ENCODE measurements at regions not wholly inside any gene's neighbourhood (a gene's known extent, or its start where the extent isn't known, plus 50 kb on each side); places are given as distances from the start of the nearest gene placed in this dataset.

- no peak overlapping the region for H3K4me2 ChIP-seq (ENCODE audit: control insufficient read depth, insufficient read depth)
- 25% methylated on average over 5 of the region's 5 CpGs for WGBS (ENCODE audit: insufficient coverage, insufficient replicate concordance, low lambda C conversion rate, missing lambda C conversion rate)
- CTCF ChIA-PET: no interaction called here
- POLR2A ChIA-PET: no interaction called here
- RAD21 ChIA-PET (ENCODE audit: unreplicated experiment): no interaction called here
- H3K4me1 ChIP-seq (ENCODE audit: control insufficient read depth, insufficient read depth, low read length): no peaks in the 10 kb centered on the region
- H3K9ac ChIP-seq (ENCODE audit: control insufficient read depth, insufficient read depth, low read length): no peak overlapping the region
- BruUV-seq (replicated peaks): no TSS peak
- no peak overlapping the region for H3K4me3 ChIP-seq
- H3K27ac ChIP-seq (ENCODE audit: control insufficient read depth, insufficient read depth): no peak overlapping the region
- in situ Hi-C loops (cut with MboI): no loop called here
- ATAC-seq (no peak), FAIRE-seq (no peak), DNase-seq (ENCODE audit: low read depth, low spot score) (no peak)
- no peak overlapping the region for H2AFZ ChIP-seq (ENCODE audit: control insufficient read depth, low read depth, low read length)
- no peaks in the 10 kb centered on the region for H3K36me3 ChIP-seq (ENCODE audit: control insufficient read depth in 2 of 2, insufficient read depth in 2 of 2, low read length in 1 of 2)
- H3K79me2 ChIP-seq (ENCODE audit: control insufficient read depth, insufficient read depth, low read length): no peaks in the 10 kb centered on the region
- H3K27me3 ChIP-seq (replicated peaks in 1 of 2; ENCODE audit: control insufficient read depth in 2 of 2, insufficient read depth in 2 of 2, low read length in 1 of 2): no peaks in the 10 kb centered on the region
- intact Hi-C loops (cut with micrococcal nuclease; ENCODE audit: unreplicated experiment): no loop called here
- SMC1A ChIA-PET (ENCODE audit: uncharacterized antibody, unreplicated experiment): no interaction called here
- H3K9me3 ChIP-seq (replicated peaks; ENCODE audit: control insufficient read depth, insufficient read depth, low read length): no peaks in the 10 kb centered on the region
- H4K20me1 ChIP-seq (ENCODE audit: control insufficient read depth, insufficient read depth): no peaks in the 10 kb centered on the region
- no peak for TF ChIP-seq RUNX3 (IDR thresholded peaks at IDR 0.05; ENCODE audit: low read length)
- TF ChIP-seq ZNF622 (IDR thresholded peaks at IDR 0.05): no peak
- TF ChIP-seq KAT2A (conservative IDR thresholded peaks at IDR 0.05; ENCODE audit: control insufficient read depth, low read depth, low read length): no peak
- TF ChIP-seq CHD4 (IDR thresholded peaks at IDR 0.05): no peak
- no peak for TF ChIP-seq SMC3 (IDR thresholded peaks at IDR 0.05; ENCODE audit: borderline replicate concordance, low read length)
- TF ChIP-seq ESRRA (IDR thresholded peaks at IDR 0.05; ENCODE audit: low read length): no peak
- TF ChIP-seq E2F8 (IDR thresholded peaks at IDR 0.05; ENCODE audit: low read depth, partially characterized antibody): no peak
- TF ChIP-seq SMARCA5 (IDR thresholded peaks at IDR 0.05): no peak
- TF ChIP-seq TCF12 (IDR thresholded peaks at IDR 0.05; ENCODE audit: low read depth, low read length): no peak
These were observed 248.8 kb downstream of the ANKRD7 start for GRCh38 chr7:118473271-118473670.
